ENCODE measurements at regions not wholly inside any gene's neighbourhood (a gene's known extent, or its start where the extent isn't known, plus 50 kb on each side); places are given as distances from the start of the nearest gene placed in this dataset.

GRCh38 chr18:60096428-60096827 lies 196.6 kb downstream of the PMAIP1 start:
- no peak overlapping the region for H3K4me2 ChIP-seq (ENCODE audit: insufficient read depth in 1 of 2, low read depth in 2 of 2, low read length in 2 of 2)
- H2BK5ac ChIP-seq (ENCODE audit: low read depth, low read length): no peak overlapping the region
- no peak overlapping the region for H3K56ac ChIP-seq (replicated peaks; ENCODE audit: insufficient read length, low read depth, low read length)
- no peak overlapping the region for H3K27ac ChIP-seq (ENCODE audit: low read depth, low read length)
- DNase-seq (ENCODE audit: low read depth in 1 of 2, low spot score in 2 of 2) (no peak), FAIRE-seq (no peak)
- H3K14ac ChIP-seq (ENCODE audit: insufficient read length): no peak overlapping the region
- no peaks in the 10 kb centered on the region for H4K20me1 ChIP-seq (replicated peaks in 1 of 2; ENCODE audit: control insufficient read depth in 1 of 2, insufficient read depth in 2 of 2, low read length in 2 of 2)
- H4K8ac ChIP-seq (ENCODE audit: extremely low read depth, insufficient read depth, low read length): no peak overlapping the region
- no peak overlapping the region for H4K91ac ChIP-seq (replicated peaks; ENCODE audit: insufficient read length, low read length)
- CTCF ChIA-PET (ENCODE audit: partially characterized antibody): no interaction called here
- no peaks in the 10 kb centered on the region for H3K79me2 ChIP-seq (ENCODE audit: control insufficient read depth in 1 of 2, insufficient read depth in 2 of 2, low read length in 2 of 2)
- no peak overlapping the region for H2BK12ac ChIP-seq (ENCODE audit: low read depth, low read length)
- POLR2A ChIA-PET (ENCODE audit: partially characterized antibody): no interaction called here
- no peak overlapping the region for H3K4ac ChIP-seq (replicated peaks; ENCODE audit: insufficient read length, low read depth, low read length)
- no peak overlapping the region for H2BK120ac ChIP-seq (replicated peaks; ENCODE audit: low read depth, low read length)
- no peak for TF ChIP-seq CTCF (IDR thresholded peaks at IDR 0.05; ENCODE audit: control extremely low read depth in 1 of 3, insufficient read depth in 1 of 3, low read depth in 1 of 3, low read length in 3 of 3)
- no peak for TF ChIP-seq RXRA (IDR thresholded peaks at IDR 0.05; ENCODE audit: insufficient read depth, low read depth, low read length)
- TF ChIP-seq CHD2 (IDR thresholded peaks at IDR 0.05; ENCODE audit: low read length): no peak
- TF ChIP-seq TBP (IDR thresholded peaks at IDR 0.05; ENCODE audit: low read depth, low read length): no peak
- TF ChIP-seq KDM1A (IDR thresholded peaks at IDR 0.05; ENCODE audit: borderline replicate concordance, low read length): no peak
- TF ChIP-seq SP2 (IDR thresholded peaks at IDR 0.05; ENCODE audit: low read length): no peak
- TF ChIP-seq KDM5A (IDR thresholded peaks at IDR 0.05; ENCODE audit: low read length): no peak
- H4K5ac ChIP-seq (ENCODE audit: insufficient read length, low read depth, low read length): no peak overlapping the region
- H2AK5ac ChIP-seq (ENCODE audit: low read depth, low read length): no peak overlapping the region
- H3K4me3 ChIP-seq (ENCODE audit: extremely low read depth in 1 of 4, insufficient read depth in 2 of 4, low read depth in 3 of 4, low read length in 4 of 4): no peak overlapping the region
- no peaks in the 10 kb centered on the region for H3K36me3 ChIP-seq (ENCODE audit: control insufficient read depth in 2 of 4, insufficient read depth in 4 of 4, low read length in 3 of 4)
- no peaks in the 10 kb centered on the region for H3K27me3 ChIP-seq (replicated peaks in 1 of 4; ENCODE audit: control insufficient read depth in 3 of 4, extremely low read depth in 1 of 4, insufficient read depth in 3 of 4, low read length in 3 of 4)
- WGBS, 2 experiments (ENCODE audit: extremely low coverage in 1 of 2, insufficient coverage in 1 of 2, insufficient read length in 1 of 2, insufficient replicate concordance in 2 of 2, low coverage in 1 of 2, low lambda C conversion rate in 2 of 2, missing lambda C conversion rate in 1 of 2): 80% methylated on average over 1 of the region's 1 CpG; no CpG with 5 or more reads in 1 of the 2 experiments
- H3K9me3 ChIP-seq (ENCODE audit: insufficient read depth in 2 of 2, low read depth in 1 of 2, low read length in 1 of 2): peaks cover 5 to 6% of the 10 kb centered on the region in 2 experiments; a peak in 1 of 4 replicates
- H2BK20ac ChIP-seq (ENCODE audit: low read length): no peak overlapping the region
- no peaks in the 10 kb centered on the region for H3K4me1 ChIP-seq (replicated peaks in 1 of 4; ENCODE audit: control insufficient read depth in 3 of 4, insufficient read depth in 4 of 4, low read length in 3 of 4)
- H3K23ac ChIP-seq (ENCODE audit: insufficient read length): no peak overlapping the region
- 0 out of 2 replicates have a peak overlapping the region, but pooled peaks have one; percentile 13 for H2AFZ ChIP-seq (ENCODE audit: low read length)
- H3K23me2 ChIP-seq (ENCODE audit: low read depth, low read length): no peaks in the 10 kb centered on the region
- H2BK15ac ChIP-seq (ENCODE audit: low read length): no peak overlapping the region
- H3K18ac ChIP-seq (ENCODE audit: extremely low read depth, low read length): no peak overlapping the region
- H3K79me1 ChIP-seq (ENCODE audit: low read depth, low read length): no peaks in the 10 kb centered on the region
- no peak overlapping the region for H3K9ac ChIP-seq (replicated peaks in 1 of 4; ENCODE audit: extremely low read depth in 1 of 4, low read depth in 3 of 4, low read length in 3 of 4)

Measured in H1 (cell line).